Nephron (organoid): ENCODE measurements at regions not wholly inside any gene's neighbourhood (a gene's known extent, or its start where the extent isn't known, plus 50 kb on each side); places are given as distances from the start of the nearest gene placed in this dataset.
A peak's percentile ranks its signal among the peaks of the same experiment; 100 is the strongest.
"Not testable (repeated sequence)": the region's sequence is repeated elsewhere in the genome, so short reads cannot be mapped to it uniquely, and the experiment has no call there.

Source experiments
- H3K27ac Mint-ChIP-seq, 3 experiments: 2 replicates each; pipeline ENCODE4 v1.8.0; 2020; ENCODE audit warnings: mixed read lengths in 3 of 3, mild to moderate bottlenecking in 2 of 3, moderate library complexity in 1 of 3
- H3K27me3 Mint-ChIP-seq: 2 replicates; pipeline ENCODE4 v1.8.0; 2021; ENCODE audit warnings: low read depth, mild to moderate bottlenecking, moderate library complexity, mixed read lengths
- H3K36me3 Mint-ChIP-seq: 2 replicates; pipeline ENCODE4 v1.8.0; 2020; ENCODE audit warnings: low read depth, mixed read lengths
- H3K4me1 Mint-ChIP-seq: 2 replicates; pipeline ENCODE4 v1.8.0; 2020; ENCODE audit warnings: mixed read lengths
- H3K4me3 Mint-ChIP-seq, 3 experiments: 2 replicates each; pipeline ENCODE4 v1.8.0; 2020; ENCODE audit warnings: mild to moderate bottlenecking in 3 of 3, mixed read lengths in 3 of 3, moderate library complexity in 2 of 3
- H3K9me3 Mint-ChIP-seq: 2 replicates; pipeline ENCODE4 v1.8.0; 2020; ENCODE audit warnings: mixed read lengths
- TF ChIP-seq, protein P1 (sequence below), 3 experiments: fragments of 200-600 bp; sonication (generic); IDR thresholded peaks; one replicate each; pipeline ENCODE4 v1.5.0; 2021; ENCODE audit warnings: antibody characterized with exemption in 3 of 3; ENCODE audit not compliant: unreplicated experiment in 3 of 3

DNA sequence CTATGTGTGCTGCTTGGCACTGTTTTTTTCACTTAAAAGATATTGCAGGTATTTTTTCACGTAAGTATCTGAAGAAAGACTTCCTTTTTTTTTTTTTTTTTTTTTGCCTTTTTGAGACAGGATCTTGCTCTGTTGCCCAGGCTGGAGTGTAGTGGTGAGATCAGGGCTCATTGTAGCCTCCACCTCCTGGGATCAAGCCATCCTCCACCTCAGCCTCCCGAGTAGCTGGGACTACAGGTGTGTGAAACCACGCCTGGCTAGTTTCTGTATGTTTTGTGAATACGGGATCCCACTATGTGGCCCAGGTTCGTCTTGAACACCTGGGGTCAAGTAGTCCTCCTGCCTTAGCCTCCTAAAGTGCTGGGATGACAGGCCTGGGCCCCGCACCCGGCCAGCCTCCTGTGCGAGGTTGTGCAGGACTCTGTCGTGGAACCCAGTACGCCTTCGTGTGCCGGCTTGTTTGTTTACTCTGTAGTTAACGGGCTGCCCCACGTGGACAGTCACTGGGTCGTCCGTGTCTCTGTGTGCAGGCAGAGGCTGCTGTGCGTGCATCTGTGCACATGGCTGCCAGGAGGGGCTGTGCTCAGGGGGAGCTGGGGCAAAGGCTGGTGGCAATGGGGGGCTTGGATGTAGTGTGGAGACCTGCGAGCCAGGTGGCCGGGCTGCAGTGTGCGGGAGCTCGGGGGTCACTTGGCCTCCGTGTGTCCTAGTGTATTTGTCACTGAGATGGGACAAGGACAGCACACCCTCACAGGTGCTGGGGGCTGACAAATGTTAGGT is 179.5 kb downstream of the ADRA2C start:
- Mint-ChIP-seq H3K4me1 (peaks cover 13% of the 10 kb centered on the region), H3K36me3 (no peaks in the 10 kb centered on the region), H3K27me3 (no peaks in the 10 kb centered on the region), H3K27ac (no peak overlapping the region), H3K4me3 (no peak overlapping the region), H3K9me3 (no peaks in the 10 kb centered on the region)
- TF ChIP-seq, protein P1, sequence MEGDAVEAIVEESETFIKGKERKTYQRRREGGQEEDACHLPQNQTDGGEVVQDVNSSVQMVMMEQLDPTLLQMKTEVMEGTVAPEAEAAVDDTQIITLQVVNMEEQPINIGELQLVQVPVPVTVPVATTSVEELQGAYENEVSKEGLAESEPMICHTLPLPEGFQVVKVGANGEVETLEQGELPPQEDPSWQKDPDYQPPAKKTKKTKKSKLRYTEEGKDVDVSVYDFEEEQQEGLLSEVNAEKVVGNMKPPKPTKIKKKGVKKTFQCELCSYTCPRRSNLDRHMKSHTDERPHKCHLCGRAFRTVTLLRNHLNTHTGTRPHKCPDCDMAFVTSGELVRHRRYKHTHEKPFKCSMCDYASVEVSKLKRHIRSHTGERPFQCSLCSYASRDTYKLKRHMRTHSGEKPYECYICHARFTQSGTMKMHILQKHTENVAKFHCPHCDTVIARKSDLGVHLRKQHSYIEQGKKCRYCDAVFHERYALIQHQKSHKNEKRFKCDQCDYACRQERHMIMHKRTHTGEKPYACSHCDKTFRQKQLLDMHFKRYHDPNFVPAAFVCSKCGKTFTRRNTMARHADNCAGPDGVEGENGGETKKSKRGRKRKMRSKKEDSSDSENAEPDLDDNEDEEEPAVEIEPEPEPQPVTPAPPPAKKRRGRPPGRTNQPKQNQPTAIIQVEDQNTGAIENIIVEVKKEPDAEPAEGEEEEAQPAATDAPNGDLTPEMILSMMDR (IDR thresholded peaks at IDR 0.05; ENCODE audit: unreplicated experiment in 3 of 3): no peak

DNA sequence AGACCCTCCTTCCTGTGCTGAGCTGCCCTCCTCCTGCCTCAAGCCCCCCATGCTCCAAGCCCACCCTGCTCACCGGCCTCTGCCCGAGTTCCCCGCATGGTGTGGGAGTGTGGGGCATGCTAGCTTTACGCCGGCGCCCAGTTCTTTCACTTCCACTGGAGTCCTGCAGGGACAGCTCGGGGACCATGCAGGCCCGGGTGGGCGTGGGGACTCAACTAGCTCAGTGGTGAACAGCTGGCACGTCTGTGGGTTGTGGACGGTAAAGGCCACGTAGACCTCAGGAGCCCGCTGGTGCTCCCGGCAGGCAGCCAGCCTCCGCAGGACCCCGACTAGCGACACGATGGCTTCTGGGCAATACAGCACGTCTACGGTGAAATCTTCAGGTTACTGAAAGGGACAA is 180.4 kb downstream of the ADRA2C start:
- H3K36me3 Mint-ChIP-seq, H3K27me3 Mint-ChIP-seq, H3K27ac Mint-ChIP-seq, H3K4me3 Mint-ChIP-seq, H3K9me3 Mint-ChIP-seq: not testable (repeated sequence)
- H3K4me1 Mint-ChIP-seq: peaks cover 11% of the 10 kb centered on the region

DNA sequence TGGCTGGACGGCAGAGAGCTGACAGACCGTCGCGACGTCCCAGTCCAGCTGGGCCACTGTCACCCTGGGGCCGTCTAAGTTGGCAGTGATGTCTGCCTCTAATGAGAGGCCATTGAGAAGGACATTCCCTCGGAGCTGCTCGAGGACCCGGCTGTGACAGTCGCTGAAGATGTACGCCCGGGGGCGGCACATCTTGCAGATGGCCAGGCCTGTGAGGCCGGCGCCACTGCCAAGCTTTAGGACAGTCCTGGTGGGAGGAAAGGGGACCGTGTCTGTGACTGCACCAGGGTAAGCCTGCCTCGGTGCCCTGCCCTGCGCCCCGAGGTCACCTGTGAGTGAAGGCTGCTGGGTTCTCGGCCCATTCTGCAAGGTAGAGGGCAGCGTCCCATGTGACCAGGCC is 181.6 kb downstream of the ADRA2C start:
- H3K27me3 Mint-ChIP-seq, H3K27ac Mint-ChIP-seq: not testable (repeated sequence)

DNA sequence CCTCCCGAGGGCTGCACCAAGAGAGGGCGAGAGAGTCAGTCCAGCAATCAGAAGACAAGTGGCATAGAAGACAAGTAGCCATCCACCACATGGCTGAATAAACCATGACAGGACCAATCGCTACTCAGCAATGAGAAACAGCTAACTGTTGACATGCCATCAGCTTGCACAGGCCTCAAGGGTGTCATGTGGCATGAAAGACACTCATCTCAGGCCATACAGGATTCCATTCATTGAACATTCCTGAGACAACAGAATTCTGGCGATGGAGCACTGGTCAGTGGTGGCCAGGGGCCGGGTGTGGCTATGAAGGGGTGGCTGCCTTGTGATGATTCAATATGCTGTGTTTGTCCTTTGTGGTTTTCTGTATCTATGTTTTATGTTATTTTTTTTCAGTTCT is 182.0 kb downstream of the ADRA2C start:
- not testable (repeated sequence) for H3K9me3 Mint-ChIP-seq, H3K4me3 Mint-ChIP-seq, H3K27me3 Mint-ChIP-seq, H3K27ac Mint-ChIP-seq, H3K4me1 Mint-ChIP-seq, H3K36me3 Mint-ChIP-seq

More for the DNA sequence above, 181.6 kb downstream of the ADRA2C start:
- H3K4me1 Mint-ChIP-seq, H3K9me3 Mint-ChIP-seq, H3K4me3 Mint-ChIP-seq, H3K36me3 Mint-ChIP-seq: not testable (repeated sequence)

DNA sequence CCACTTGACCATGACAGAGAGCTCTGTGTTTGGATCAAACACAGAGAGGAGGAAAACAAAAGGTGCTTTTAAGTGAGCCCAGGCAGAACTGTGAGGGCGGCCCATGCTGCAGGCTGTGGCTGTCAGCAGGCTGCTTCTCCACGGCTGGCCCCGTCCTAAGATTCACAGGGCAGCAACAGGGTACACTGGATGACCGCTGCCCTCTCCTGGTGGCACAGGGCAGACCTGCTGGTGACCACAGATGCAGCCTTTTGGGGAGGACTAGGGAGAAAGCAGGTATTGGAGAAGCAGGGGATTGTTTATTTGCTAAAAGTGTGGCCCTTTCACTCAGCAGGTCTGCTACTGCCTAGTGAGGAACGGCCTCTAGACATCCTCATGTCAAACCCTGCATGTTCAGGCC is 183.7 kb downstream of the ADRA2C start:
- not testable (repeated sequence) for H3K36me3 Mint-ChIP-seq, H3K4me1 Mint-ChIP-seq, H3K4me3 Mint-ChIP-seq, H3K27ac Mint-ChIP-seq, H3K27me3 Mint-ChIP-seq, H3K9me3 Mint-ChIP-seq
- TF ChIP-seq, protein P1 (IDR thresholded peaks at IDR 0.05; ENCODE audit: unreplicated experiment in 3 of 3): peak; percentile 22 to 40 (median 28)

DNA sequence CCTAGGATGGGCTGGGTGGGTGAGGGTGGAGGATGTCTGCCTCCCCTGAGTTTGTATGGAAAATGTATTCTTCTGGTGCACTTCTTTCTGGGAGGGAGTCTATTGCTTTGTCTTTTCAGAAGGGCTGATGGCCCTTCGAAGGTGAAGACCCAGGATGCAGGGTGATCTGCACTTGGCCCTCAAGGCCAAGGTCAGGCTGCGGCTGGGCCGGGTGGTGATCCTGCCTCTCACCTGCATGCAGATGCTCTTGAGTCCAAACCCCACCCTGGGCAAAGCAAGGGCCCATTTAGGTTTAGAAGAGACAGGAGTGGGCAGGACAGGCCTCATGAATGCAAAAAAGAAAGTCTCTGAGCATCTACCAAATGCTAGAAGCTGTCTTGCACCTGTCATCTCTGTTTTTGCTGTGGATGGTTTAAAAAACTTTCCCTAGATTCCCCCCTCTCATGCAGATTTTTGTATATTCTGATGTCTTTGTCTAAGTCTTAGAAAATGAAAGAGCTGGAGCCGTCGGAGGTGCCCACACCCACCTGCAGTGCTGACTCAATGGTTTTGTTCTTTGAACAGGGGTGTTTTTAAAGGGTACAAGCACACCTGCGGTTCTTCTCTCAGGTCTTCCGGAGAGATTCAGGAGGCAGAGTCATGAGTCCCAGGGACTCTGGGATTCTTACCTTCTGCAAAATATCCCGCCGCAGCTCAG is 186.4 kb downstream of the ADRA2C start:
- not testable (repeated sequence) for H3K27ac Mint-ChIP-seq, H3K36me3 Mint-ChIP-seq, H3K27me3 Mint-ChIP-seq, H3K9me3 Mint-ChIP-seq, H3K4me1 Mint-ChIP-seq
- H3K4me3 Mint-ChIP-seq: peak overlapping the region in 2 of 3 experiments; percentile 34 to 45

DNA sequence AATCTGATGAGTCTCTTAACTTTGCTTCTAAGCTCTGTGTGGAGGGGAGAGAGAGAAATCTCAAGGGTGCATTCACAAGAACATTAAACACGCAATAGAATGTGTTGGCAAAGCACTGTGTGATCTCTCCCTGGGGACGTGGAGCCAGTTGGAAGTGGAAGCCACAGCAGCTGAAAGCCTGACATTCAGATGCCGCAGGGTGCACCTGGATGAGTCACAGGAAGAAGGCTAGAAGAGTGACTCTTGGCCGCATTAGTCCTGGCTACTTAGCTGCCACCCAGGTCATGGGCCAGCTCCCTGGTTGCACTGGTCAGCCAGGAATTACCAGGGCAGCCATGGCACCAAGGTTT is 186.9 kb downstream of the ADRA2C start:
- H3K27me3 Mint-ChIP-seq, H3K27ac Mint-ChIP-seq, H3K4me1 Mint-ChIP-seq, H3K36me3 Mint-ChIP-seq, H3K9me3 Mint-ChIP-seq: not testable (repeated sequence)
- H3K4me3 Mint-ChIP-seq: peak overlapping the region in 2 of 3 experiments; percentile 34 to 45

DNA sequence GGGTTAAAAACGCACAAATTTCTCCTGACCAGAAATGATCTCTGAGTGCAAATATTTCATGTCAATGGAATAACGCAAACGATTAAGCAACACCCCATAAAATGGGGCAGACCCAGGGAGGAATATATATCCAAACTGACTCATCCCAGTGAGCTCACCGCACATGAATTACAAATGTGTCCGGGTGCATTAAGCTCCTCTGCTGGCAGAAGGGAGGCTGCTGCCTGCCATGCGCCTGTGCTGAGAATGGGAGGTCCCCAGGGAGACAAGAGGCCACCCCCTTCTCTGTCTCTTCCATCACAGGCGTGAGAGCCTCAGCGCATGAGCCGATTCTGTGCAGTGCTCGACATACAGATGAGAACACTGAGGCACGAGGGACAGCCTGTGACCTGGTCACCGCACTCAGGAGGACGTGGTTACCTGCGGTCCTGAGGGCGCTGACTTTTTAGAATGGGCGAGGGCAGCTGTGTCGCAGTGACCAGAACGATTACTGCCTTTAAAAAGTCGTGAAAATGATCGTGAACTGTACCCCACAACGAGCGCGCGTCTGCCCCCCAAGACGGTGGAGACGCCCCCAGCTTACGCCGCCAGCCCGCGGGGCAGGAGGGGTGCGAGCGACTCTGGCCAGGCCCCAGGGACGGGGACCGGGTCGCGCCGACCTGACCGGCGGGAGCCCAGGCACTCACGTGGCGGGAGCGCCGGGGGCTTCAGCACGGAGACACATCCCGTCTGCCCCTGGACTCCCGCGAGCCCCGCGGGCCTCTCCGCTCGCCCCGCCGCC is 188.5 kb downstream of the ADRA2C start:
- not testable (repeated sequence) for H3K9me3 Mint-ChIP-seq, H3K4me1 Mint-ChIP-seq, H3K36me3 Mint-ChIP-seq
- peak overlapping the region; percentile 65 to 90 (median 88) for H3K27ac Mint-ChIP-seq
- peak overlapping the region; percentile 91 to 96 (median 93) for H3K4me3 Mint-ChIP-seq
- peaks cover 11% of the 10 kb centered on the region for H3K27me3 Mint-ChIP-seq

DNA sequence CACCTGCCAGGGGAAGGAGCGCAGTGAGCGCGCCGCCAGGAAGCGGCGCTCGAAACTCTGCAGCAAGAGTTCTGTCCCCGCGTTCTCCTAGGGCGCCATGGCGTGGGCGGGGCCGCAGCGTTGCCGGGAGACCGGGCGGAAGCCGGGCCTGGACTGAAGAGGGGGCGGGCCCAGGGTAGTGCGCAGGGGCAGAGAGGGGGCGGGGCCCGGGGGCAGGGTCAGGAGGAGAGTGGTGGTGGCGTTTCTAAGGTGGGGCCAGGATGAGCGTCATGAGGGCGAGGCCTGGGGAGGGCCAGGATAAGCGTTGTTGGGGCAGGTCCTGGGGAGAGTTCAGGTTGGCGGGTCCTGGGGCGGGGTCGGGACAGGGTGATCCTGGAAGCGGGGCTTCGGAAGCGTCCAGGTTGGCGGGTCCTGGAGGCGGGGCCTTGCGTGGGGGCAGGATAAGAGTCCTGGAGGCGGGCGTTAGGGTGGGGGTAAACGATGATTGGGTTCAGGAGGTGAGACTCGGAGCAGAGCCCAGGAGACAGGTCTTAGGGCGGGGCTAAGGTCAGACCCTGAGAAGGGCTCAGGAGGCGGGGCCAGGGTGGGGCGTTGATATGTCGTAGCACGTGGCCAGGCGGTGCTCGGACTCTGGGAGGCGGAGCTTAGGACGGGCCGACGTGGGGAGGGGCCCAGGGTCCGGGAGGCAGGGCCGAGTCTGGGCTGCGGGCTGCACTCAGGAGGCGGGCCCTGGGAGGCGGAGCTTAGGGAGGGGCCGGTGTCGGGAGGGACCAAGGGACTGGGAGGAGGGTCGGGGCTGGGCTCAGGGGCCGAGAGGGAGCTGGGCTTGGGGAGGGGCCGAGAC is 189.4 kb downstream of the ADRA2C start:
- Mint-ChIP-seq H3K27me3 (peaks cover 11% of the 10 kb centered on the region), H3K27ac (peak overlapping the region; percentile 78 to 90 (median 89)), H3K4me3 (peak overlapping the region; percentile 91 to 96 (median 93))
- not testable (repeated sequence) for H3K36me3 Mint-ChIP-seq, H3K9me3 Mint-ChIP-seq, H3K4me1 Mint-ChIP-seq

DNA sequence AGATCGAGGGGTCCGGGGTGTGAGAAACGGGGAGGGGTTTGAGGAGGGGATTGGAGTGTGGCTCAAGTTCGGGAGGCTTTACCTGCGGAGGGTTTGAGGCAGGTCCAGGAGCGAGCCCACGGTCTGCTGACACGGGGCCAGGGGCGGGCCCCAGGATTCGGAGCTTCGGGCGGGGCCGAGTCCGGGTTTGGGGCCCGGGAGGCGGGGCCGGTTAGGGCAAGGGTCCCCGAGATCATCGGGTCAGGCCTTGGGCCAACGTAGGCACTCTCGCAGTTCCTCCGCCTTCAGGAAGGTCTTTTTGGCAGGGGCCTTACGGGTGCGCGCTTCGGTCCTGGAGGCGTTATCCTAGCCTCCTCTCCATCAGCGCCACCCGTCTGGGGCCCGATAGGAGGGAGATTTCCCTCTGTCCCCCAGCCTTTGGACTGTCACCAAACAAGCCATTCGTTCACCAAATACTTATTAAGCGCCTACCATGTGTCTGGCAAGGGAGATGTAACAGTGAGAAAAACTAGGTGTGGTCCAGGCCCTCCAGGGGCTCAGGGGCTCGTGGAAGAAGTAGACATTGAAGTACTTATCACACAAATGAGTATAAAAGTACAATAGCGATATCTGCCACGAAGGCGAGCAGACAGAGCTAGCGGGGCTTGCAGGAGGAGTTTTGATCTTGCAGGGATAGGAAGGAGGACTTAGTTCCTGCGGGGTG is 190.1 kb downstream of the ADRA2C start:
- H3K4me1 Mint-ChIP-seq, H3K9me3 Mint-ChIP-seq, H3K36me3 Mint-ChIP-seq: not testable (repeated sequence)
- H3K27me3 Mint-ChIP-seq: peaks cover 11% of the 10 kb centered on the region
- H3K27ac Mint-ChIP-seq: peak overlapping the region; percentile 78 to 90 (median 89)
- H3K4me3 Mint-ChIP-seq: peak overlapping the region; percentile 91 to 96 (median 93)

DNA sequence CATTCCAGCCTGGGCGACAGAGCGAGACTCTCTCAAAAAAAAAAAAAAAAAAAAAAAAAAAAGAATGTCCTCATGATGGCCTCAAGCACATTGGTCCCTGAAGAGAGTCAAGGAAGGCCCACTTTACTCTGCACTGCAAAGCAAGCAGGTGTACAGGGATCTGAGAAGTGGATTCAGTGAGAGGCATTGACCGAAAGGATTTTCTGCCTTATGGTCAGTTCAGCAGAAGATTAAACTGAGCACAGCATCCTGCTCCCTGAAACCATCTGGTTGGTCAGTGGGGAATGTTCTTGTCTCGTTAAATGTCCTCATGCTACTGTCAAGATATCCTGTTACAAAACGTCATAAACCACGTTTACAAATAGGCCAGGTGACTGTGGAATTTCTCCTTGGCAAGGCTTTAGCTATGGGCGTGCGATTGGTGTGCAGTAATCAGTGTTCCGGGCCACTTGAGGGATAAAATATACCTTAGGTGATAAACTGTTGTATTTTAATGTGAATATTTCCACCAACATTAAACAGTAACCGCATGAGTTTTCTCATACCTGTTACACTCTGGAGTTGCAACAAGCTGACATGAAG is 195.0 kb downstream of the ADRA2C start:
- not testable (repeated sequence) for H3K27ac Mint-ChIP-seq, H3K4me3 Mint-ChIP-seq, H3K4me1 Mint-ChIP-seq, H3K36me3 Mint-ChIP-seq, H3K9me3 Mint-ChIP-seq
- H3K27me3 Mint-ChIP-seq: peaks cover 11% of the 10 kb centered on the region
